Neural cell (in vitro differentiated cells): ENCODE measurements at regions not wholly inside any gene's neighbourhood (a gene's known extent, or its start where the extent isn't known, plus 50 kb on each side); places are given as distances from the start of the nearest gene placed in this dataset.
"Not testable (repeated sequence)": the region's sequence is repeated elsewhere in the genome, so short reads cannot be mapped to it uniquely, and the experiment has no call there.

ENCODE experiments used
- H2AFZ ChIP-seq: fragments of 200-600, 300-800 bp; sonication (generic), shearing (Covaris generic); 2 replicates; pipeline ENCODE4 v1.6.0; 2014; ENCODE audit warnings: low read depth, mild to moderate bottlenecking, antibody characterized with exemption, low read length, moderate library complexity
- H3F3A ChIP-seq: fragments of 200-600 bp; shearing (Covaris generic); 2 replicates; pipeline ENCODE4 v1.6.1; 2016; ENCODE audit warnings: mild to moderate bottlenecking, moderate library complexity, mixed read lengths, antibody characterized with exemption, low read length; ENCODE audit not compliant: insufficient read depth, poor library complexity, severe bottlenecking
- H3K27ac ChIP-seq: fragments of 200-600, 300-800 bp; sonication (generic), shearing (Covaris generic); 2 replicates; pipeline ENCODE4 v1.5.1; 2014; ENCODE audit warnings: mild to moderate bottlenecking, low read length, moderate library complexity
- H3K27me3 ChIP-seq: fragments of 300-800, 200-600 bp; sonication (generic), shearing (Covaris generic); 2 replicates; pipeline ENCODE4 v1.6.0; 2014; ENCODE audit warnings: mild to moderate bottlenecking, low read depth, low read length, moderate library complexity; ENCODE audit not compliant: insufficient read depth
- H3K36me3 ChIP-seq: fragments of 300-800, 200-600 bp; sonication (generic), shearing (Covaris generic); 2 replicates; pipeline ENCODE4 v1.5.1; 2014; ENCODE audit warnings: mild to moderate bottlenecking, antibody characterized with exemption, low read length, moderate library complexity; ENCODE audit not compliant: insufficient read depth
- H3K4me2 ChIP-seq: fragments of 300-800, 200-600 bp; sonication (generic), shearing (Covaris generic); 2 replicates; pipeline ENCODE4 v1.6.0; 2014; ENCODE audit warnings: mild to moderate bottlenecking, low read length
- H3K4me3 ChIP-seq: fragments of 300-800, 200-600 bp; sonication (generic), shearing (Covaris generic); 2 replicates; pipeline ENCODE4 v1.5.1; 2014; ENCODE audit warnings: mild to moderate bottlenecking, low read length, moderate library complexity
- H3K79me2 ChIP-seq: fragments of 200-600 bp; shearing (Covaris generic); replicated peaks from 2 replicates; pipeline ENCODE4 v1.6.0; 2014; ENCODE audit warnings: mild to moderate bottlenecking, low read length, moderate library complexity; ENCODE audit not compliant: insufficient read depth
- H3K9ac ChIP-seq: fragments of 300-800, 200-600 bp; sonication (generic), shearing (Covaris generic); 2 replicates; pipeline ENCODE4 v1.6.1; 2016; ENCODE audit warnings: mild to moderate bottlenecking, low read length, mixed read lengths
- H3K9me2 ChIP-seq: fragments of 200-600 bp; shearing (Covaris generic); 2 replicates; pipeline ENCODE4 v1.6.1; 2016; ENCODE audit warnings: mild to moderate bottlenecking, low read length, mixed read lengths; ENCODE audit not compliant: insufficient read depth
- H3K9me3 ChIP-seq: fragments of 200-600, 300-800 bp; sonication (generic), shearing (Covaris generic); 2 replicates; pipeline ENCODE4 v1.6.1; 2016; ENCODE audit warnings: mild to moderate bottlenecking, mixed run types, low read length, moderate library complexity, mixed read lengths
- H4K20me1 ChIP-seq: fragments of 200-600 bp; shearing (Covaris generic); 2 replicates; pipeline ENCODE4 v1.6.1; 2016; ENCODE audit warnings: mild to moderate bottlenecking, mixed run types; ENCODE audit not compliant: insufficient read depth
- CTCF ChIP-seq: fragments of 450-650 bp; IDR thresholded peaks from 2 replicates; pipeline ENCODE4 v1.5.1; 2014; ENCODE audit warnings: antibody characterized with exemption, mild to moderate bottlenecking, moderate library complexity; ENCODE audit not compliant: poor library complexity, severe bottlenecking
- EP300 ChIP-seq: fragments of 450-650 bp; conservative IDR thresholded peaks from 2 replicates; pipeline ENCODE4 v1.6.1; 2014; ENCODE audit warnings: antibody characterized with exemption, mild to moderate bottlenecking, moderate library complexity; ENCODE audit not compliant: poor library complexity, severe bottlenecking
- EZH2 ChIP-seq: fragments of 200-600, 300-800 bp; shearing (Covaris generic), sonication (generic); IDR thresholded peaks from 2 replicates; pipeline ENCODE4 v1.6.1; 2014; ENCODE audit warnings: antibody characterized with exemption, low read length, borderline replicate concordance, mild to moderate bottlenecking; ENCODE audit not compliant: insufficient read depth, poor library complexity, severe bottlenecking
- MXI1 ChIP-seq: fragments of 450-650 bp; conservative IDR thresholded peaks from 2 replicates; pipeline ENCODE4 v1.6.1; 2014; ENCODE audit warnings: antibody characterized with exemption, mild to moderate bottlenecking; ENCODE audit not compliant: poor library complexity, severe bottlenecking
- POLR2AphosphoS5 ChIP-seq: IDR thresholded peaks from 2 replicates; pipeline ENCODE4 v1.6.1; 2012
- RAD21 ChIP-seq: fragments of 450-650 bp; conservative IDR thresholded peaks from 2 replicates; pipeline ENCODE4 v1.6.1; 2014; ENCODE audit warnings: antibody characterized with exemption, mild to moderate bottlenecking, moderate library complexity
- REST ChIP-seq: IDR thresholded peaks from 2 replicates; pipeline ENCODE4 v1.6.1; 2012; ENCODE audit warnings: borderline replicate concordance
- SMC3 ChIP-seq: fragments of 450-650 bp; conservative IDR thresholded peaks from 2 replicates; pipeline ENCODE4 v1.6.1; 2014; ENCODE audit warnings: antibody characterized with exemption, mild to moderate bottlenecking, moderate library complexity; ENCODE audit not compliant: poor library complexity
- TAF1 ChIP-seq: IDR thresholded peaks from 2 replicates; pipeline ENCODE4 v1.6.1; 2012; ENCODE audit warnings: low read depth

- H3K9me3 ChIP-seq: no peaks in the 10 kb centered on the region
- H4K20me1 ChIP-seq: no peaks in the 10 kb centered on the region
- no peaks in the 10 kb centered on the region for H3K27me3 ChIP-seq
- H3K79me2 ChIP-seq: no peaks in the 10 kb centered on the region
- no peaks in the 10 kb centered on the region for H3K9me2 ChIP-seq
- H2AFZ ChIP-seq: no peak overlapping the region
- H3K4me3 ChIP-seq: no peak overlapping the region
- no peak overlapping the region for H3K27ac ChIP-seq
- H3K4me2 ChIP-seq: no peak overlapping the region
- TF ChIP-seq SMC3 (no peak), EP300 (no peak), RAD21 (no peak), TAF1 (no peak), MXI1 (no peak), CTCF (no peak), EZH2 (no peak), POLR2AphosphoS5 (no peak), REST (no peak)
- no peaks in the 10 kb centered on the region for H3F3A ChIP-seq
- H3K36me3 ChIP-seq: no peaks in the 10 kb centered on the region
- H3K9ac ChIP-seq: no peak overlapping the region
These were observed 108.5 kb upstream of the ANKRD30BL start for GRCh38 chr2:132270255-132270654.

GRCh38 chr2:132270981-132271546 lies 109.3 kb upstream of the ANKRD30BL start:
- no peaks in the 10 kb centered on the region for H3F3A ChIP-seq
- TF ChIP-seq RAD21 (no peak), EP300 (no peak), TAF1 (no peak), EZH2 (no peak), POLR2AphosphoS5 (no peak), REST (no peak), MXI1 (no peak), SMC3 (no peak), CTCF (no peak)
- no peaks in the 10 kb centered on the region for H4K20me1 ChIP-seq
- H3K27me3 ChIP-seq: no peaks in the 10 kb centered on the region
- H3K27ac ChIP-seq: no peak overlapping the region
- H3K9ac ChIP-seq: no peak overlapping the region
- H3K4me2 ChIP-seq: no peak overlapping the region
- H3K36me3 ChIP-seq: no peaks in the 10 kb centered on the region
- no peaks in the 10 kb centered on the region for H3K9me3 ChIP-seq
- H2AFZ ChIP-seq: no peak overlapping the region
- H3K9me2 ChIP-seq: no peaks in the 10 kb centered on the region
- no peaks in the 10 kb centered on the region for H3K79me2 ChIP-seq
- H3K4me3 ChIP-seq: no peak overlapping the region

- not testable (repeated sequence) for H3K4me3 ChIP-seq, H3K9ac ChIP-seq, H3F3A ChIP-seq, H4K20me1 ChIP-seq, H2AFZ ChIP-seq, H3K9me2 ChIP-seq, H3K79me2 ChIP-seq, H3K27ac ChIP-seq, H3K9me3 ChIP-seq, H3K36me3 ChIP-seq, H3K27me3 ChIP-seq, H3K4me2 ChIP-seq
These were observed 110.0 kb upstream of the ANKRD30BL start for GRCh38 chr2:132271794-132272193.
